ENCODE measurements at regions not wholly inside any gene's neighbourhood (a gene's known extent, or its start where the extent isn't known, plus 50 kb on each side); places are given as distances from the start of the nearest gene placed in this dataset.

DNA sequence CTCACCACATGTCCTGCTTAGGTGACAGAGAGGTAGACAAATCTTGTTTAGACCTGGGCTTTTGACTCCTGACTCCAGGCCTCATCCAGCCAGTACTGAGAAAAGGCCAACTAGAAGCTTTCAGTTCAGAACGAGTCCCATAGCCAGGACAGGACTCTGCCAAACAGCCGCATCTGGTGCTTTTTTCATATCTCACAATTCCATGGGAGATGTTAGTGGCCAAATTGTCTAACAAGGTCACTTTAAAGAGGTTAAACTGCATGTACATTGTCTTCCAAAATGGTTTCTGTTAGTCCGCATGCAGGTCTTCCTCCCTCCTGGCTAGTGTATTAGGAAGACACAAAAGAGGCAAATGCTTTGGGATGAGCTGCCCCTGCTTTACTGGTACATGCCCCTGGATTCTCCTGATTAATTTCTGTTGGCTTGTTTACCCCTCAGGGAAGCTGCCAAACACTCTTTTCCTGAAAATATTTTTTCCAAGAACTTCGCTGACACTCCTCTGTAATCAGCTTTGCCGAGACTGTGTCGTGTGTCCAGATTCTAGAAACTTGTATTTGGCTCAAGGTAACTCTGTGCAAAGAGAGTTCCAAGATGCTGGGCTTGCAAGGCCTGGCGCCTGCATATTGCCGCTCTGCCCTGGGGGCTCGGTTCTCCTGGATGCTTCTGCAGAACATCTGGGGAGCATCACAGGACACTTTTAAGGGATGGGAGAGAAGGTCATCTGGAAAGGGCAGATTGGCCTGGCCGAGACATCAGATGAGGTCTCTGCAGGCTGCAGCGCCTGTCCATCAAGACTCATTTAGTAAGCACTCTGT, 209.2 kb upstream of the APCDD1 start:
- H3K27ac ChIP-seq (ENCODE audit: poor library complexity, severe bottlenecking), result no peak overlapping the region
- no peak overlapping the region for H3K4me3 ChIP-seq (ENCODE audit: severe bottlenecking)
- DNase-seq (ENCODE audit: low spot score), result no peak
- no peaks in the 10 kb centered on the region for H3K4me1 ChIP-seq (ENCODE audit: insufficient read depth, poor library complexity, severe bottlenecking)
- H3K27me3 ChIP-seq (ENCODE audit: insufficient read depth, poor library complexity, severe bottlenecking), result no peaks in the 10 kb centered on the region
- TF ChIP-seq, protein P1, sequence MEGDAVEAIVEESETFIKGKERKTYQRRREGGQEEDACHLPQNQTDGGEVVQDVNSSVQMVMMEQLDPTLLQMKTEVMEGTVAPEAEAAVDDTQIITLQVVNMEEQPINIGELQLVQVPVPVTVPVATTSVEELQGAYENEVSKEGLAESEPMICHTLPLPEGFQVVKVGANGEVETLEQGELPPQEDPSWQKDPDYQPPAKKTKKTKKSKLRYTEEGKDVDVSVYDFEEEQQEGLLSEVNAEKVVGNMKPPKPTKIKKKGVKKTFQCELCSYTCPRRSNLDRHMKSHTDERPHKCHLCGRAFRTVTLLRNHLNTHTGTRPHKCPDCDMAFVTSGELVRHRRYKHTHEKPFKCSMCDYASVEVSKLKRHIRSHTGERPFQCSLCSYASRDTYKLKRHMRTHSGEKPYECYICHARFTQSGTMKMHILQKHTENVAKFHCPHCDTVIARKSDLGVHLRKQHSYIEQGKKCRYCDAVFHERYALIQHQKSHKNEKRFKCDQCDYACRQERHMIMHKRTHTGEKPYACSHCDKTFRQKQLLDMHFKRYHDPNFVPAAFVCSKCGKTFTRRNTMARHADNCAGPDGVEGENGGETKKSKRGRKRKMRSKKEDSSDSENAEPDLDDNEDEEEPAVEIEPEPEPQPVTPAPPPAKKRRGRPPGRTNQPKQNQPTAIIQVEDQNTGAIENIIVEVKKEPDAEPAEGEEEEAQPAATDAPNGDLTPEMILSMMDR (IDR thresholded peaks at IDR 0.05; ENCODE audit: poor library complexity, severe bottlenecking), result no peak
- no peak for ATAC-seq (ENCODE audit: low read depth)
- no peaks in the 10 kb centered on the region for H3K9me3 ChIP-seq (ENCODE audit: severe bottlenecking)
- H3K36me3 ChIP-seq (ENCODE audit: low read depth), result no peaks in the 10 kb centered on the region

DNA sequence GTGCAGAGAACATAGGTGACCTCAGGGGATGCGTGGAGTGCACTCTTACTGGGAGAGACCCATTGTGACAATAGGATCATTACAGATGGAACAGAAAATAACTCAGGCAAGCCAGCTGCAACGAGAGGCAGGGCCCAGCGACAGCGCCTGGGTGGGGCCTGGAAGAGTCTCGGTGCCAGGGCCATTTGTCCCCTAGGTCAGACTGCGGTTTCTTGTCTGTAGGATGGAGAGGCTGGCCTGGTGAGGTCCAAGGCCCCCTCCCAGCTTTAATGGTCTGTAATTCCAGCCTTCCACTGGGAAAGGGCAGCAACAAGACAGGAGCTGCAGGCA, 208.6 kb upstream of the APCDD1 start:
- DNase-seq (ENCODE audit: low spot score), result no peak
- no peaks in the 10 kb centered on the region for H3K27me3 ChIP-seq (ENCODE audit: insufficient read depth, poor library complexity, severe bottlenecking)
- H3K4me3 ChIP-seq (ENCODE audit: severe bottlenecking), result no peak overlapping the region
- H3K9me3 ChIP-seq (ENCODE audit: severe bottlenecking), result no peaks in the 10 kb centered on the region
- TF ChIP-seq, protein P1 (IDR thresholded peaks at IDR 0.05; ENCODE audit: poor library complexity, severe bottlenecking), result no peak
- no peak overlapping the region for H3K27ac ChIP-seq (ENCODE audit: poor library complexity, severe bottlenecking)
- H3K4me1 ChIP-seq (ENCODE audit: insufficient read depth, poor library complexity, severe bottlenecking), result peaks cover 4% of the 10 kb centered on the region
- no peak for ATAC-seq (ENCODE audit: low read depth)
- no peaks in the 10 kb centered on the region for H3K36me3 ChIP-seq (ENCODE audit: low read depth)

DNA sequence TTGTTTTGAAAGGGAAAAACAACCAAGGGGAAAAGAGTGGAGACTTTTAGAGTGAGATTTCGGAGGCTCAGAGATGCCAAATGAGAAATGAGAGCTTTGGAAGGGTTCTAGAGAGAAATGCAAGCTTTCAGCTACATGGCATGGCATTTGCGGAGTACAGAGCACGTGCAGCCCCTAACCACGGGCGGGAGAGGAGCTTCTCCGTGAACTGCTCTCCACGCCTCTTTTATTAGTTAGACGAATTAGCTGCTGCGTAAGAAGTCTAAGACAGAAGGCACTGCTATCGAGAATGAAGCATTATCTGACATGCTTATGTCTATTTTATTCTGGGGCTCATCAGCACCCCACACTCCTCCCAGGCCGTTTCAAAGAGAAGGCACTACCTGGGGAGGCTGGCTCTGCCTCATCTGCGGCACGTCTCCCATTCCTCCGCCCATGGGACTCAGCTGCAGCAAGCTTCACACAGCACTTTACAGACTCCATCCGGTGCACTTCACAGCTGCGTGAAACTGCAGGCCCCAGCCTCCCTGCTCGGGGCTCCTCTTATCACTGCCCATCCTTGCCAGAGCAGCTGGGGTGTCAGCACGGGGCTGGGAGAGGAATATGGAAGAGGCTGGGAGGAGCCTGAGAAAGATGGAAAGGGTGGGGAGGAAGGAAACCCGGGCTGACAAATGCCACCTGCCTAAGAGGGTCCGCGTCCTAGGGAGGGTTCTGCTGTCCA, 207.3 kb upstream of the APCDD1 start:
- Histone ChIP-seq H3K4me1 (ENCODE audit: insufficient read depth, poor library complexity, severe bottlenecking) (peaks cover 7% of the 10 kb centered on the region), H3K4me3 (ENCODE audit: severe bottlenecking) (no peak overlapping the region), H3K27ac (ENCODE audit: poor library complexity, severe bottlenecking) (no peak overlapping the region), H3K9me3 (ENCODE audit: severe bottlenecking) (no peaks in the 10 kb centered on the region), H3K27me3 (ENCODE audit: insufficient read depth, poor library complexity, severe bottlenecking) (no peaks in the 10 kb centered on the region), H3K36me3 (ENCODE audit: low read depth) (no peaks in the 10 kb centered on the region)
- DNase-seq (ENCODE audit: low spot score) (no peak), ATAC-seq (ENCODE audit: low read depth) (no peak)
- TF ChIP-seq, protein P1 (IDR thresholded peaks at IDR 0.05; ENCODE audit: poor library complexity, severe bottlenecking), result no peak

DNA sequence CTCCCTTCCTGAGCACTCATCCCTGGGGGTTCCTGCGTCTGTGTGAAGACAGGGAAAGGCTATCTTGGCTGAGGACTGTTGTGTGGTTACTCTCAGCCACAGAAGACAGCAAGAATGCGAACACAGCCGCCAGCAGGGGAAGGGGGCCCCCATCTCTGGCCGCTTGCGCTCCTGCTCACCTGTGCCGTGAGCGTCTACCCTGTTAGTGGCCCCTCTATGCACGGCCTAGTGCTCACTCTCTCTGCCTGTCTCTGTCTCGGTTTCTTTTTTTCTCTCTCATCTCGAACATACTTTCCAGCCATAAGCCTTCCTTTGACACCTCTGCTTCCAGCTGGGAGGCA, 206.7 kb upstream of the APCDD1 start:
- Histone ChIP-seq H3K27me3 (ENCODE audit: insufficient read depth, poor library complexity, severe bottlenecking) (no peaks in the 10 kb centered on the region), H3K9me3 (ENCODE audit: severe bottlenecking) (no peaks in the 10 kb centered on the region), H3K36me3 (ENCODE audit: low read depth) (no peaks in the 10 kb centered on the region), H3K4me1 (ENCODE audit: insufficient read depth, poor library complexity, severe bottlenecking) (peaks cover 7% of the 10 kb centered on the region), H3K4me3 (ENCODE audit: severe bottlenecking) (no peak overlapping the region), H3K27ac (ENCODE audit: poor library complexity, severe bottlenecking) (no peak overlapping the region)
- DNase-seq (ENCODE audit: low spot score) (no peak), ATAC-seq (ENCODE audit: low read depth) (no peak)
- TF ChIP-seq, protein P1 (IDR thresholded peaks at IDR 0.05; ENCODE audit: poor library complexity, severe bottlenecking), result no peak

DNA sequence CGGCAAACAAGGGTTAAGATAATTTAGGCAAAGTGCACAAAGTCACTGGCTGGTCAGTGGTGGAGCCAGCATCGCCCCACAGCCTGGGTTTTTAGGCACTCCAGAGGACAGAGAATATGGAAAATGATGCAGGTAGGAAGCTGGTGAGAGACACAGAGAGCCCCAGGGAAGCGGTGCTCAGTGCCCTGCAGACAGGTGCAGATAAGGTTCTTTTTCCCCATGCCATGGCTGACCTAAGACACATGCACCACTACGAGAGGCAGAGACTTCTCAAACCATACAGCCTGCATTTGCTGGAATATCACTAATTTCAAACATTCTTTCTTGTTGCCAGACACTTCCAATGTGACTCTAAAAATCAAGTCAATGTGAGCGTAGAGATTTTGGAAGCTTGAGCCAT, 205.7 kb upstream of the APCDD1 start:
- no peak overlapping the region for H3K27ac ChIP-seq (ENCODE audit: poor library complexity, severe bottlenecking)
- DNase-seq (ENCODE audit: low spot score), result no peak
- ATAC-seq (ENCODE audit: low read depth), result no peak
- peaks cover 7% of the 10 kb centered on the region for H3K4me1 ChIP-seq (ENCODE audit: insufficient read depth, poor library complexity, severe bottlenecking)
- no peaks in the 10 kb centered on the region for H3K9me3 ChIP-seq (ENCODE audit: severe bottlenecking)
- TF ChIP-seq, protein P1 (IDR thresholded peaks at IDR 0.05; ENCODE audit: poor library complexity, severe bottlenecking), result no peak
- H3K36me3 ChIP-seq (ENCODE audit: low read depth), result no peaks in the 10 kb centered on the region
- no peaks in the 10 kb centered on the region for H3K27me3 ChIP-seq (ENCODE audit: insufficient read depth, poor library complexity, severe bottlenecking)
- no peak overlapping the region for H3K4me3 ChIP-seq (ENCODE audit: severe bottlenecking)

All from RWPE2 (cell line).